ENCODE measurements at regions not wholly inside any gene's neighbourhood (a gene's known extent, or its start where the extent isn't known, plus 50 kb on each side); places are given as distances from the start of the nearest gene placed in this dataset.
"Not testable (repeated sequence)": the region's sequence is repeated elsewhere in the genome, so short reads cannot be mapped to it uniquely, and the experiment has no call there.

DNA sequence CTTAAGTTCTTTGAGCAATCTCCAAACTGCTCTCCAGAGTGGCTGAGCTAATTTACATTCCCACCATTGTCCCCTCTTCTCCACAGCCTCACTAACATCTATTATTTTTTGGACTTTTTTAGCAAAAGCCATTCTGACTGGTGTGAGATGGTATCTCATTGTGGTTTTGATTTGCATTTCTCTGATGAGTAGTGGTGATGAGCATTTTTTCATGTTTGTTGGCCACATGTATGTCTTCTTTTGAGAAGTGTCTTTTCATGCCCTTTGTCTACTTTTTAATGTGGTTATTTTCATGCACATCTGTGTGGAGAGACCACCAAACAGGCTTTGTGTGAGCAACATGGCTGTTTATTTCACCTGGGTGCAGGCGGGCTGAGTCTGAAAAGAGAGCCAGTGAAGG, 199.7 kb upstream of the TRPC7 start:
- WGBS (ENCODE audit: insufficient coverage, insufficient replicate concordance, low lambda C conversion rate, missing lambda C conversion rate), result 11% methylated on average over 1 of the region's 1 CpG
- H3K27ac ChIP-seq (ENCODE audit: control insufficient read depth, insufficient read depth); DNase-seq (ENCODE audit: low read depth, low spot score); H3K27me3 ChIP-seq (replicated peaks in 1 of 2; ENCODE audit: control insufficient read depth in 2 of 2, insufficient read depth in 2 of 2, low read length in 1 of 2); CTCF ChIA-PET; H3K4me3 ChIP-seq; intact Hi-C loops (cut with micrococcal nuclease; ENCODE audit: unreplicated experiment); RAD21 ChIA-PET (ENCODE audit: unreplicated experiment); H3K36me3 ChIP-seq (ENCODE audit: control insufficient read depth in 2 of 2, insufficient read depth in 2 of 2, low read length in 1 of 2); in situ Hi-C loops (cut with MboI); POLR2A ChIA-PET; H3K4me2 ChIP-seq (ENCODE audit: control insufficient read depth, insufficient read depth); H3K4me1 ChIP-seq (ENCODE audit: control insufficient read depth, insufficient read depth, low read length); H3K9me3 ChIP-seq (replicated peaks; ENCODE audit: control insufficient read depth, insufficient read depth, low read length); H2AFZ ChIP-seq (ENCODE audit: control insufficient read depth, low read depth, low read length); H3K9ac ChIP-seq (ENCODE audit: control insufficient read depth, insufficient read depth, low read length); ATAC-seq; BruUV-seq (replicated peaks); H4K20me1 ChIP-seq (ENCODE audit: control insufficient read depth, insufficient read depth); SMC1A ChIA-PET (ENCODE audit: uncharacterized antibody, unreplicated experiment); H3K79me2 ChIP-seq (ENCODE audit: control insufficient read depth, insufficient read depth, low read length); FAIRE-seq: not testable (repeated sequence)

DNA sequence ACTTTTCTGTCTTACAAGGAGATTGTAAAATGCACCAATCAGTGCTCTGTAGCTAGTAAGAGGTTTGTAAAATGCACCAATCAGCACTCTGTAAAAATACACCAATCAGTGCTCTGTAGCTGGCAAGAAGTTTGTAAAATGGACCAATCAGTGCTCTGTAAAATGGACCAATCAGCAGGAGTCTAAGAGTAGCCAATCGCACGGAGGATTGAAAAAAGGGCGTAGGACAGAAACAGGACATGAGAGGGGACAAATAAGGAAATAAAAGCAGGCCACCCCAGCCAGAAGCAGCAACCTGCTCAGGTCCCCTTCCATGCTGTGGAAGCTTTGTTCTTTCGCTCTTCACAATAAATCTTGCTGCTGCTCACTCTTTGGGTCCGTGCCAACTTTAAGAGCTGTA, 199.1 kb upstream of the TRPC7 start:
- H3K36me3 ChIP-seq (ENCODE audit: control insufficient read depth in 2 of 2, insufficient read depth in 2 of 2, low read length in 1 of 2); RAD21 ChIA-PET (ENCODE audit: unreplicated experiment); in situ Hi-C loops (cut with MboI); H3K79me2 ChIP-seq (ENCODE audit: control insufficient read depth, insufficient read depth, low read length); H3K4me1 ChIP-seq (ENCODE audit: control insufficient read depth, insufficient read depth, low read length); SMC1A ChIA-PET (ENCODE audit: uncharacterized antibody, unreplicated experiment); H4K20me1 ChIP-seq (ENCODE audit: control insufficient read depth, insufficient read depth); H2AFZ ChIP-seq (ENCODE audit: control insufficient read depth, low read depth, low read length); DNase-seq (ENCODE audit: low read depth, low spot score); H3K9ac ChIP-seq (ENCODE audit: control insufficient read depth, insufficient read depth, low read length); intact Hi-C loops (cut with micrococcal nuclease; ENCODE audit: unreplicated experiment); POLR2A ChIA-PET; H3K4me3 ChIP-seq; H3K9me3 ChIP-seq (replicated peaks; ENCODE audit: control insufficient read depth, insufficient read depth, low read length); BruUV-seq (replicated peaks); CTCF ChIA-PET; H3K4me2 ChIP-seq (ENCODE audit: control insufficient read depth, insufficient read depth); H3K27ac ChIP-seq (ENCODE audit: control insufficient read depth, insufficient read depth); FAIRE-seq; ATAC-seq; H3K27me3 ChIP-seq (replicated peaks in 1 of 2; ENCODE audit: control insufficient read depth in 2 of 2, insufficient read depth in 2 of 2, low read length in 1 of 2): not testable (repeated sequence)
- 61% methylated on average over 5 of the region's 5 CpGs for WGBS (ENCODE audit: insufficient coverage, insufficient replicate concordance, low lambda C conversion rate, missing lambda C conversion rate)

DNA sequence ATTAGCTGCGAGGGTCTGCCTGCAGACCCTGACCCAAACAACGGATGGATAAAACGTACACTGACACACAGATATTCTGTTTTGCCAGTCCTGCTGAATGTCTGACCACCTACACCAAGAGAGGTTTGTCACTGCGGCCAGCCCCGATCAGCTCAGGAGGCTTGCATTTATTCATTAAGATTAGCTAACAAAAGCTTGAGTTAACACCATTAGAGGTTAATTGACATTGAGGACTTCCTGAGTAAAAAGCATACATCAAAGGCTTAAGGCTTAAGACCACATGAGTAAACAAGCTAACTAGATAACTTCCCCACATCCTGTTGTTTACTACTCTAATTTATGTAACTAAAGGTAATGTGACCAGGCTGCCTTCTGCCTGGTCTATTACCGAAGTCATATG, 198.1 kb upstream of the TRPC7 start:
- no peak overlapping the region for H3K9ac ChIP-seq (ENCODE audit: control insufficient read depth, insufficient read depth, low read length)
- no peaks in the 10 kb centered on the region for H3K4me1 ChIP-seq (ENCODE audit: control insufficient read depth, insufficient read depth, low read length)
- ChIA-PET POLR2A (no interaction called here), SMC1A (ENCODE audit: uncharacterized antibody, unreplicated experiment) (no interaction called here), CTCF (no interaction called here), RAD21 (ENCODE audit: unreplicated experiment) (no interaction called here)
- BruUV-seq (replicated peaks), result no TSS peak
- no peak overlapping the region for H2AFZ ChIP-seq (ENCODE audit: control insufficient read depth, low read depth, low read length)
- DNase-seq (ENCODE audit: low read depth, low spot score), result no peak
- no peak for FAIRE-seq
- H3K36me3 ChIP-seq (ENCODE audit: control insufficient read depth in 2 of 2, insufficient read depth in 2 of 2, low read length in 1 of 2), result no peaks in the 10 kb centered on the region
- WGBS (ENCODE audit: insufficient coverage, insufficient replicate concordance, low lambda C conversion rate, missing lambda C conversion rate), result 34% methylated on average over 6 of the region's 6 CpGs
- H3K4me3 ChIP-seq, result no peak overlapping the region
- H4K20me1 ChIP-seq (ENCODE audit: control insufficient read depth, insufficient read depth), result no peaks in the 10 kb centered on the region
- intact Hi-C loops (cut with micrococcal nuclease; ENCODE audit: unreplicated experiment) (no loop called here), in situ Hi-C loops (cut with MboI) (no loop called here)
- H3K9me3 ChIP-seq (replicated peaks; ENCODE audit: control insufficient read depth, insufficient read depth, low read length), result no peaks in the 10 kb centered on the region; the same call in 2 of the 3 replicates
- ATAC-seq, result no peak
- H3K27ac ChIP-seq (ENCODE audit: control insufficient read depth, insufficient read depth), result no peak overlapping the region
- H3K4me2 ChIP-seq (ENCODE audit: control insufficient read depth, insufficient read depth), result no peak overlapping the region
- H3K27me3 ChIP-seq (replicated peaks in 1 of 2; ENCODE audit: control insufficient read depth in 2 of 2, insufficient read depth in 2 of 2, low read length in 1 of 2), result no peaks in the 10 kb centered on the region
- no peak for TF ChIP-seq POU2F2 (IDR thresholded peaks at IDR 0.05; ENCODE audit: borderline replicate concordance, low read depth, low read length)
- TF ChIP-seq MEF2B (IDR thresholded peaks at IDR 0.05; ENCODE audit: partially characterized antibody, poor library complexity, severe bottlenecking), result no peak
- no peak for TF ChIP-seq NBN (IDR thresholded peaks at IDR 0.05)
- TF ChIP-seq, protein P1, sequence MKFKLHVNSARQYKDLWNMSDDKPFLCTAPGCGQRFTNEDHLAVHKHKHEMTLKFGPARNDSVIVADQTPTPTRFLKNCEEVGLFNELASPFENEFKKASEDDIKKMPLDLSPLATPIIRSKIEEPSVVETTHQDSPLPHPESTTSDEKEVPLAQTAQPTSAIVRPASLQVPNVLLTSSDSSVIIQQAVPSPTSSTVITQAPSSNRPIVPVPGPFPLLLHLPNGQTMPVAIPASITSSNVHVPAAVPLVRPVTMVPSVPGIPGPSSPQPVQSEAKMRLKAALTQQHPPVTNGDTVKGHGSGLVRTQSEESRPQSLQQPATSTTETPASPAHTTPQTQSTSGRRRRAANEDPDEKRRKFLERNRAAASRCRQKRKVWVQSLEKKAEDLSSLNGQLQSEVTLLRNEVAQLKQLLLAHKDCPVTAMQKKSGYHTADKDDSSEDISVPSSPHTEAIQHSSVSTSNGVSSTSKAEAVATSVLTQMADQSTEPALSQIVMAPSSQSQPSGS (IDR thresholded peaks at IDR 0.05; ENCODE audit: low read length), result no peak
- TF ChIP-seq ZNF274 (IDR thresholded peaks at IDR 0.05; ENCODE audit: insufficient read depth, insufficient read length), result no peak
- H3K79me2 ChIP-seq (ENCODE audit: control insufficient read depth, insufficient read depth, low read length), result no peaks in the 10 kb centered on the region

Measured in GM12878 (cell line).